Endothelial cell of umbilical vein (primary cell): ENCODE measurements at regions not wholly inside any gene's neighbourhood (a gene's known extent, or its start where the extent isn't known, plus 50 kb on each side); places are given as distances from the start of the nearest gene placed in this dataset.

Experiments
- BruUV-seq: library from RNA; stranded (reverse); fragments of 400-500 nt; replicated peaks from 2 replicates; lab custom pipeline; 2021; lab: Mats Ljungman, UMichigan
- CTCF ChIA-PET: fragments of 300-600, 350-600 bp; sonication (Branson Sonifier 250); formaldehyde crosslinking; loops from one replicate; lab custom pipeline; 2021; ENCODE audit warnings: antibody characterized with exemption, inconsistent platforms; lab: Charles Lee
- POLR2A ChIA-PET: fragments of 300-600, 350-600 bp; sonication (Branson Sonifier 250); formaldehyde crosslinking; loops from one replicate; lab custom pipeline; 2021; ENCODE audit warnings: antibody characterized with exemption, inconsistent platforms; lab: Charles Lee
- DNase-seq: peaks from one replicate; pipeline ENCODE4 v3.0.0-alpha.2; 2011; ENCODE audit warnings: low read depth, low spot score
- FAIRE-seq: peaks from 2 replicates; lab custom pipeline; 2011; peaks lifted over from hg19 to GRCh38; lab: Jason Lieb, UNC
- H2AFZ ChIP-seq: 2 replicates; pipeline ENCODE4 v1.6.0; 2012; ENCODE audit warnings: low read depth, low read length, control low read depth, inconsistent platforms
- H3K27ac ChIP-seq: 2 replicates; pipeline ENCODE4 v1.5.1; 2011; ENCODE audit warnings: low read depth, mild to moderate bottlenecking, control low read depth, low read length, moderate library complexity; ENCODE audit not compliant: insufficient read depth
- H3K27me3 ChIP-seq, 2 experiments: 2 replicates each; pipeline versions ENCODE4 v1.6.0 to v1.6.1; 2011; ENCODE audit warnings: low read length in 2 of 2, mixed read lengths in 1 of 2; ENCODE audit not compliant: control insufficient read depth in 2 of 2, insufficient read depth in 2 of 2
- H3K36me3 ChIP-seq, 2 experiments: 2 replicates in 1 of 2; 3 replicates in 1 of 2; pipeline ENCODE4 v1.5.1; 2011; ENCODE audit warnings: low read length in 2 of 2, mild to moderate bottlenecking in 1 of 2, moderate library complexity in 1 of 2; ENCODE audit not compliant: control insufficient read depth in 2 of 2, insufficient read depth in 2 of 2; ENCODE audit errors: extremely low read depth in 1 of 2
- H3K4me1 ChIP-seq: 3 replicates; pipeline ENCODE4 v1.5.1; 2011; ENCODE audit warnings: mild to moderate bottlenecking, low read length; ENCODE audit not compliant: control insufficient read depth, insufficient read depth; ENCODE audit errors: extremely low read depth
- H3K4me2 ChIP-seq: 2 replicates; pipeline ENCODE4 v1.6.1; 2011; ENCODE audit warnings: low read length, control low read depth, mixed read lengths; ENCODE audit not compliant: insufficient read depth
- H3K4me3 ChIP-seq, 3 experiments: fragments of 200-600 bp in 1 of 3; sonication (generic), shearing (Covaris generic) in 1 of 3; replicated peaks in 1 of 3; 2 replicates each; pipeline ENCODE4 v1.5.1; 2011 to 2016; ENCODE audit warnings: control low read depth in 3 of 3, low read length in 3 of 3, mild to moderate bottlenecking in 2 of 3, inconsistent platforms in 1 of 3, low read depth in 1 of 3, moderate library complexity in 1 of 3; ENCODE audit not compliant: insufficient read depth in 1 of 3
- H3K79me2 ChIP-seq: 2 replicates; pipeline ENCODE4 v1.6.0; 2012; ENCODE audit warnings: low read length, inconsistent platforms; ENCODE audit not compliant: control insufficient read depth, insufficient read depth
- H3K9ac ChIP-seq: replicated peaks from 2 replicates; pipeline ENCODE3; 2011; ENCODE audit warnings: low read length, control low read depth; ENCODE audit not compliant: insufficient read depth; ENCODE audit errors: extremely low read depth
- H3K9me1 ChIP-seq: replicated peaks from 3 replicates; pipeline ENCODE4 v1.6.0; 2011; ENCODE audit warnings: mild to moderate bottlenecking, low read length; ENCODE audit not compliant: control insufficient read depth, insufficient read depth; ENCODE audit errors: extremely low read depth
- H3K9me3 ChIP-seq: replicated peaks from 2 replicates; pipeline ENCODE4 v1.5.1; 2012; ENCODE audit warnings: low read length, inconsistent platforms; ENCODE audit not compliant: control insufficient read depth, insufficient read depth
- H4K20me1 ChIP-seq: replicated peaks from 2 replicates; pipeline ENCODE3; 2011; ENCODE audit warnings: mild to moderate bottlenecking, low read length; ENCODE audit not compliant: control insufficient read depth, insufficient read depth; ENCODE audit errors: extremely low read depth
- CTCF ChIP-seq, 2 donors: IDR thresholded peaks; 1 replicate in 1 of 2; 2 replicates in 1 of 2; pipeline ENCODE4 v1.5.1; 2011; ENCODE audit warnings: low read length in 2 of 2, mild to moderate bottlenecking in 2 of 2, moderate library complexity in 2 of 2, control low read depth in 1 of 2, inconsistent platforms in 1 of 2, low read depth in 1 of 2; ENCODE audit not compliant: insufficient read depth in 1 of 2; ENCODE audit errors: extremely low read depth in 1 of 2
- EZH2 ChIP-seq: IDR thresholded peaks from 2 replicates; pipeline ENCODE4 v1.6.1; 2012; ENCODE audit warnings: borderline replicate concordance, low read depth, mild to moderate bottlenecking, moderate library complexity, low read length, inconsistent platforms; ENCODE audit not compliant: severe bottlenecking
- FOS ChIP-seq: IDR thresholded peaks from 2 replicates; pipeline ENCODE4 v1.6.1; 2011; ENCODE audit warnings: mild to moderate bottlenecking, low read length, moderate library complexity, borderline replicate concordance; ENCODE audit not compliant: insufficient read depth
- GATA2 ChIP-seq: IDR thresholded peaks from 2 replicates; pipeline ENCODE4 v1.7.0; 2011; ENCODE audit warnings: low read depth, mild to moderate bottlenecking, moderate library complexity, mixed read lengths, low read length; ENCODE audit not compliant: insufficient read length, insufficient read depth
- JUN ChIP-seq: IDR thresholded peaks from 2 replicates; pipeline ENCODE4 v1.6.1; 2011; ENCODE audit warnings: borderline replicate concordance, low read depth; ENCODE audit not compliant: insufficient read length, insufficient read depth
- MAX ChIP-seq: IDR thresholded peaks from 2 replicates; pipeline ENCODE4 v1.6.1; 2011; ENCODE audit not compliant: insufficient read depth, insufficient read length
- MYC ChIP-seq: IDR thresholded peaks from one replicate; pipeline ENCODE4 v1.6.1; 2011; ENCODE audit warnings: mild to moderate bottlenecking, low read depth, low read length
- POLR2A ChIP-seq: IDR thresholded peaks from 2 replicates; pipeline ENCODE4 v1.6.1; 2012; ENCODE audit warnings: low read depth, mild to moderate bottlenecking, control low read depth, low read length
- POLR2AphosphoS5 ChIP-seq: IDR thresholded peaks from 2 replicates; pipeline ENCODE4 v1.6.1; 2012; ENCODE audit warnings: low read depth, mild to moderate bottlenecking, control low read depth, low read length, moderate library complexity; ENCODE audit not compliant: insufficient read depth
- dilution Hi-C: fragments of 300-500 bp; cut with MboI; formaldehyde crosslinking; loops from one replicate; pipeline ENCODE4 v1.15.0; 2019; ENCODE audit warnings: low sequenced_read_pairs; ENCODE audit not compliant: extremely low pct_ligation_motif_present
- intact Hi-C: fragments of 100-400 bp; cut with micrococcal nuclease; formaldehyde crosslinking; loops from one replicate; pipeline ENCODE4 v1.10.0; 2022

GRCh38 chr2:49640630-49641029, 486.3 kb upstream of the FSHR start:
- ChIA-PET CTCF (no interaction called here), POLR2A (no interaction called here)
- Histone ChIP-seq H3K9ac (no peak overlapping the region), H3K4me2 (no peak overlapping the region), H3K79me2 (no peaks in the 10 kb centered on the region), H2AFZ (no peak overlapping the region), H3K27me3 (no peaks in the 10 kb centered on the region), H3K9me3 (peaks cover 7% of the 10 kb centered on the region), H4K20me1 (no peaks in the 10 kb centered on the region), H3K36me3 (no peaks in the 10 kb centered on the region), H3K9me1 (no peaks in the 10 kb centered on the region), H3K27ac (no peak overlapping the region), H3K4me1 (no peaks in the 10 kb centered on the region), H3K4me3 (no peak overlapping the region)
- no peak for FAIRE-seq
- DNase-seq = no peak
- dilution Hi-C loops = no loop called here
- intact Hi-C loops = no loop called here
- no TSS peak for BruUV-seq
- no peak for TF ChIP-seq POLR2AphosphoS5
- TF ChIP-seq MAX = no peak
- TF ChIP-seq FOS = no peak
- TF ChIP-seq JUN = no peak
- TF ChIP-seq CTCF (IDR thresholded peaks at IDR 0.05; ENCODE audit: extremely low read depth in 1 of 2, insufficient read depth in 1 of 2, low read depth in 1 of 2, low read length in 2 of 2) = no peak
- no peak for TF ChIP-seq EZH2
- no peak for TF ChIP-seq MYC
- TF ChIP-seq GATA2 = no peak
- TF ChIP-seq POLR2A = no peak
